Activated B cell treated with CpG ODN at 0.5 μM for 24 hours (primary cell): ENCODE measurements at regions not wholly inside any gene's neighbourhood (a gene's known extent, or its start where the extent isn't known, plus 50 kb on each side); places are given as distances from the start of the nearest gene placed in this dataset.

ENCODE experiments used
- ATAC-seq: fragments of 200-7000 bp; cut with Tn5 transposase; one replicate; pipeline ENCODE4 v1.10.0; 2021; ENCODE audit warnings: low read depth, mild to moderate bottlenecking, moderate library complexity
- CTCF ChIA-PET: fragments of 350-600 bp; sonication (Branson Sonifier 250); formaldehyde crosslinking; loops from one replicate; lab custom pipeline; 2021; ENCODE audit warnings: antibody characterized with exemption; lab: Charles Lee
- POLR2A ChIA-PET: fragments of 350-600 bp; sonication (Branson Sonifier 250); formaldehyde crosslinking; loops from one replicate; lab custom pipeline; 2021; ENCODE audit warnings: antibody characterized with exemption; lab: Charles Lee
- DNase-seq: peaks from one replicate; pipeline ENCODE4 v3.0.0; 2022
- H3K27ac Mint-ChIP-seq: one replicate; pipeline ENCODE4 v1.8.0; 2020; ENCODE audit warnings: mixed read lengths
- H3K27me3 Mint-ChIP-seq: one replicate; pipeline ENCODE4 v1.8.0; 2021; ENCODE audit warnings: mixed read lengths
- H3K36me3 Mint-ChIP-seq: one replicate; pipeline ENCODE4 v1.8.0; 2021; ENCODE audit warnings: low read depth, mixed read lengths
- H3K4me1 Mint-ChIP-seq: one replicate; pipeline ENCODE4 v1.8.0; 2021; ENCODE audit warnings: mixed read lengths
- H3K4me3 Mint-ChIP-seq: one replicate; pipeline ENCODE4 v1.8.0; 2020; ENCODE audit warnings: mild to moderate bottlenecking, mixed read lengths
- H3K9me3 Mint-ChIP-seq: one replicate; pipeline ENCODE4 v1.8.0; 2020; ENCODE audit warnings: mixed read lengths
- CTCF ChIP-seq: fragments of 200-600 bp; IDR thresholded peaks from one replicate; pipeline ENCODE4 v1.8.0; 2022; ENCODE audit warnings: antibody characterized with exemption, mild to moderate bottlenecking
- intact Hi-C: fragments of 100-400 bp; cut with micrococcal nuclease; formaldehyde crosslinking; loops from one replicate; pipeline ENCODE4 v1.15.1; 2024

DNA sequence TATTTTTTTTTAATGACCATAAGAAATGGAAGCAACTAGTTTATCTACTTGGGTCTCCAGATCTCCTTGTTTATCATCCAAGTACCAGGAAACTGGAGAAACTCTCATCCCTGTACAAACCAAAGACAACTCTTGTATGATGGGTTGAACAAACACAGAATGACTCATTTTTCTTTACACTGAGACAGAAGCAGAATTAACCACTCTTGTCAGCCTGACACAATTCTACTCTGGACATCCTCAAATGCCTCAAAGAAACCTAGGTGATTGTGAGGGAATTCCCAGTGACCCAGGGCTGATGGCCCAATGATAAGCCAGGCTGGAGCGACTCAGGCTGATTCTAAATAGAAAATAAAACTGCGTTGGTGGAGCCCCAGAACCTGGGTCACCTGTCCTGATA is 151.5 kb downstream of the ZNF737 start:
- TF ChIP-seq CTCF: no peak
- ChIA-PET CTCF (no interaction called here), POLR2A (no interaction called here)
- H3K36me3 Mint-ChIP-seq: peaks cover 52% of the 10 kb centered on the region
- H3K4me1 Mint-ChIP-seq: no peaks in the 10 kb centered on the region
- intact Hi-C loops: no loop called here
- peaks cover 2% of the 10 kb centered on the region for H3K9me3 Mint-ChIP-seq
- DNase-seq (no peak), ATAC-seq (no peak)
- no peak overlapping the region for H3K27ac Mint-ChIP-seq
- no peak overlapping the region for H3K4me3 Mint-ChIP-seq
- H3K27me3 Mint-ChIP-seq: no peaks in the 10 kb centered on the region

GRCh38 chr19:20413705-20414104 is 151.9 kb downstream of the ZNF737 start:
- intact Hi-C loops: no loop called here
- no peaks in the 10 kb centered on the region for H3K27me3 Mint-ChIP-seq
- H3K4me3 Mint-ChIP-seq: no peak overlapping the region
- H3K4me1 Mint-ChIP-seq: no peaks in the 10 kb centered on the region
- DNase-seq (no peak), ATAC-seq (no peak)
- ChIA-PET CTCF (no interaction called here), POLR2A (no interaction called here)
- H3K27ac Mint-ChIP-seq: no peak overlapping the region
- peaks cover 2% of the 10 kb centered on the region for H3K9me3 Mint-ChIP-seq
- no peak for TF ChIP-seq CTCF
- H3K36me3 Mint-ChIP-seq: peaks cover 53% of the 10 kb centered on the region

- no peak for ATAC-seq
Measured at GRCh38 chr19:20412846-20413245, 152.7 kb downstream of the ZNF737 start.

DNA sequence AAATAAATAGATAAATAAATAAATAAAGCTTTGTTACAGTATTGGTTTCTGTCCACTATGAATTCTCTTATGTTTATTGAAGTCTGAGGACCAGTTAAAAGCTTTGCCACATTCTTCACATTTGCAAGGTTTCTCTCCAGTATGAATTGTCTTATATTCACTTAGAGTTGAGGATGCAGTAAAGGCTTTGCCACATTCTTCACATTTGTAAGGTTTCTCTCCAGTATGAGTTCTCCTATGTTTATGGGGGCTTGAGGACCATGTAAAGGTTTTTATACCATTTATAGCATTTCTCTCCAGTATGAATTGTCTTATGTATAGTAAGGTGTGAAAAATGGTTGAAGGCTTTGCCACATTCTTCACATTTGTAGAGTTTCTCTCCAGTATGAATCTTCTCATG is 168.3 kb downstream of the ZNF737 start:
- Mint-ChIP-seq H3K36me3 (peaks cover 45% of the 10 kb centered on the region), H3K4me3 (no peak overlapping the region), H3K27ac (no peak overlapping the region), H3K27me3 (no peaks in the 10 kb centered on the region), H3K9me3 (peaks cover 27% of the 10 kb centered on the region), H3K4me1 (no peaks in the 10 kb centered on the region)
- ChIA-PET POLR2A (no interaction called here), CTCF (no interaction called here)
- intact Hi-C loops: no loop called here
- DNase-seq (no peak), ATAC-seq (no peak)
- TF ChIP-seq CTCF: no peak

More at GRCh38 chr19:20412846-20413245, 152.7 kb downstream of the ZNF737 start:
- H3K4me3 Mint-ChIP-seq: no peak overlapping the region
- H3K27me3 Mint-ChIP-seq: no peaks in the 10 kb centered on the region
- peaks cover 55% of the 10 kb centered on the region for H3K36me3 Mint-ChIP-seq
- no peak for DNase-seq
- TF ChIP-seq CTCF: no peak
- POLR2A ChIA-PET: no interaction called here
- no peaks in the 10 kb centered on the region for H3K4me1 Mint-ChIP-seq
- H3K27ac Mint-ChIP-seq: no peak overlapping the region
- peaks cover 2% of the 10 kb centered on the region for H3K9me3 Mint-ChIP-seq
- CTCF ChIA-PET: no interaction called here
- intact Hi-C loops: no loop called here

DNA sequence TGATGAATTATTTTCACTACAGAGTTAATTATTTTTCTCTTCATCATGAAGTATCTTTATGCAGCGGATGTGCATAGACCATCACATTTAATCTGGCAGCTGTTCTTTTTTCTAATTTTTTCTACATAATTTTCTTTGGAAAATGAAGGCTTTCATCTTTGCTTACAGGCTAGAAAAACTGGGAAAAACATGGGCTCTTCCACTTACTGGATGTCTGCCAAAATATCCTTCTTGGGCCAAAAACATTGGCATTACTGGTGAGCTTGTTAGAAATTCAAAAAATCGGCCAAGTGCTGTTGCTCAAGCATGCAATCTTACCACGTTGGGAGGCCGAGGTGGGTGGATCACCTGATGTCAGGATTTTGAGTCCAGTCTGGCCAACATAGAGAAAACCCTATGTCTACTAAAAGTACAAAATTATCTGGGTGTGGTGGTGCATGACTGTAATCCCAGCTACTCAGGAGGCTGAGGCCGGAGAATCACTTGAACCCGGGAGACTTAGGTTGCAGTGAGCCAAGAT is 176.8 kb downstream of the ZNF737 start:
- H3K4me3 Mint-ChIP-seq: no peak overlapping the region
- ChIA-PET CTCF (no interaction called here), POLR2A (no interaction called here)
- intact Hi-C loops: no loop called here
- peaks cover 5% of the 10 kb centered on the region for H3K36me3 Mint-ChIP-seq
- H3K27ac Mint-ChIP-seq: no peak overlapping the region
- no peaks in the 10 kb centered on the region for H3K27me3 Mint-ChIP-seq
- ATAC-seq (no peak), DNase-seq (no peak)
- no peaks in the 10 kb centered on the region for H3K4me1 Mint-ChIP-seq
- no peak for TF ChIP-seq CTCF
- peaks cover 26% of the 10 kb centered on the region for H3K9me3 Mint-ChIP-seq
